Natural killer cell (primary cell): ENCODE measurements at regions not wholly inside any gene's neighbourhood (a gene's known extent, or its start where the extent isn't known, plus 50 kb on each side); places are given as distances from the start of the nearest gene placed in this dataset.
"Not testable (repeated sequence)": the region's sequence is repeated elsewhere in the genome, so short reads cannot be mapped to it uniquely, and the experiment has no call there.

Experiments
- ATAC-seq, 3 donors: fragments of 150-1000 bp in 2 of 3; fragments of 200-7000 bp in 1 of 3; cut with Tn5 transposase; 1 replicate in 1 of 3; 2 replicates in 2 of 3; pipeline ENCODE4 v1.10.0; 2021; ENCODE audit warnings: mild to moderate bottlenecking in 2 of 3, moderate library complexity in 2 of 3
- DNase-seq, 2 donors: peaks; one replicate each; pipeline versions ENCODE4 v3.0.0 to v3.0.0-alpha.2; 2013 to 2021; ENCODE audit warnings: mixed read lengths in 1 of 2
- H3K27ac ChIP-seq: one replicate; pipeline ENCODE4 v1.5.1; 2013; ENCODE audit warnings: mild to moderate bottlenecking, low read length
- H3K27me3 ChIP-seq: one replicate; pipeline ENCODE4 v1.6.1; 2013; ENCODE audit warnings: low read length; ENCODE audit not compliant: control insufficient read depth, insufficient read depth
- H3K36me3 ChIP-seq: one replicate; pipeline ENCODE4 v1.6.1; 2013; ENCODE audit warnings: low read length; ENCODE audit not compliant: control insufficient read depth, insufficient read depth
- H3K4me1 ChIP-seq: one replicate; pipeline ENCODE4 v1.6.1; 2013; ENCODE audit warnings: low read length; ENCODE audit not compliant: control insufficient read depth, insufficient read depth
- H3K4me3 ChIP-seq: one replicate; pipeline ENCODE4 v1.5.1; 2013; ENCODE audit warnings: low read length
- H3K9me3 ChIP-seq: one replicate; pipeline ENCODE4 v1.6.1; 2013; ENCODE audit warnings: low read length; ENCODE audit not compliant: control insufficient read depth, insufficient read depth
- H3K27ac Mint-ChIP-seq, 2 donors: one replicate each; pipeline ENCODE4 v1.8.0; 2022; ENCODE audit warnings: mild to moderate bottlenecking in 2 of 2, mixed read lengths in 2 of 2, moderate library complexity in 1 of 2
- H3K27me3 Mint-ChIP-seq, 2 donors: one replicate each; pipeline ENCODE4 v1.8.0; 2022; ENCODE audit warnings: low read depth in 2 of 2, mixed read lengths in 2 of 2
- H3K36me3 Mint-ChIP-seq: one replicate; pipeline ENCODE4 v1.8.0; 2022; ENCODE audit warnings: mixed read lengths
- H3K4me1 Mint-ChIP-seq, 2 donors: one replicate each; pipeline ENCODE4 v1.8.0; 2022; ENCODE audit warnings: mixed read lengths in 2 of 2
- H3K4me3 Mint-ChIP-seq: one replicate; pipeline ENCODE4 v1.8.0; 2022; ENCODE audit warnings: mild to moderate bottlenecking, moderate library complexity, mixed read lengths
- H3K9me3 Mint-ChIP-seq, 2 donors: one replicate each; pipeline ENCODE4 v1.8.0; 2022; ENCODE audit warnings: mixed read lengths in 2 of 2
- WGBS: methylation state at CpG from one replicate; pipeline ENCODE4 v1.1.7; 2013; ENCODE audit warnings: missing lambda C conversion rate; ENCODE audit not compliant: insufficient coverage; 5-methylcytosine and 5-hydroxymethylcytosine counted together
- intact Hi-C: fragments of 100-400 bp; cut with micrococcal nuclease; formaldehyde crosslinking; loops from one replicate; pipeline ENCODE4 v1.14.2; 2022
- TF ChIP-seq, protein P1 (sequence below): fragments of 200-600 bp; IDR thresholded peaks from one replicate; pipeline ENCODE4 v1.8.0; 2022; ENCODE audit warnings: antibody characterized with exemption

DNA sequence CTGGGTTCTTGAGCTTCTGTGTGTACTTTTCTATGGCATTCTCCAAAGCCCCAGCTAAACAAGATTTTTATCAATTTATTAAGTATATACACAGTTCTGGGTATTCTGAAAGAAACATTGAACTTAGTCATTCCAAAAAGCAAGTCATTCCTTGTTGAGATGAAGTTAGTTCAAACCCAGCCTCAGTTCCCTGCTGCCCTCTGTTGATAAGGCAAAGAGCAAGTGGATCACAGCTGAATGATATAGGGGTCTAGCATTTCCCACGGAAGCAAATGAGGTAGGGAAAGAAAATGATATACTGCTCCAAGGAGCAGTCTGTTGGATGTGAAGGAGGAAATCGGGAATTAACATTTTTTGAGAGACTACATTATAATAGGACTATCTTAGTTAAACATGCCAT, 841.8 kb upstream of the TENM4 start:
- no peak for ATAC-seq
- no peaks in the 10 kb centered on the region for H3K27me3 ChIP-seq
- TF ChIP-seq, protein P1, sequence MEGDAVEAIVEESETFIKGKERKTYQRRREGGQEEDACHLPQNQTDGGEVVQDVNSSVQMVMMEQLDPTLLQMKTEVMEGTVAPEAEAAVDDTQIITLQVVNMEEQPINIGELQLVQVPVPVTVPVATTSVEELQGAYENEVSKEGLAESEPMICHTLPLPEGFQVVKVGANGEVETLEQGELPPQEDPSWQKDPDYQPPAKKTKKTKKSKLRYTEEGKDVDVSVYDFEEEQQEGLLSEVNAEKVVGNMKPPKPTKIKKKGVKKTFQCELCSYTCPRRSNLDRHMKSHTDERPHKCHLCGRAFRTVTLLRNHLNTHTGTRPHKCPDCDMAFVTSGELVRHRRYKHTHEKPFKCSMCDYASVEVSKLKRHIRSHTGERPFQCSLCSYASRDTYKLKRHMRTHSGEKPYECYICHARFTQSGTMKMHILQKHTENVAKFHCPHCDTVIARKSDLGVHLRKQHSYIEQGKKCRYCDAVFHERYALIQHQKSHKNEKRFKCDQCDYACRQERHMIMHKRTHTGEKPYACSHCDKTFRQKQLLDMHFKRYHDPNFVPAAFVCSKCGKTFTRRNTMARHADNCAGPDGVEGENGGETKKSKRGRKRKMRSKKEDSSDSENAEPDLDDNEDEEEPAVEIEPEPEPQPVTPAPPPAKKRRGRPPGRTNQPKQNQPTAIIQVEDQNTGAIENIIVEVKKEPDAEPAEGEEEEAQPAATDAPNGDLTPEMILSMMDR = no peak
- no peaks in the 10 kb centered on the region for H3K36me3 ChIP-seq
- Mint-ChIP-seq H3K9me3 (peaks cover 13 to 16% of the 10 kb centered on the region in 2 donors), H3K27me3 (no peaks in the 10 kb centered on the region), H3K27ac (no peak overlapping the region), H3K36me3 (no peaks in the 10 kb centered on the region), H3K4me3 (no peak overlapping the region), H3K4me1 (no peaks in the 10 kb centered on the region)
- intact Hi-C loops = no loop called here
- no peaks in the 10 kb centered on the region for H3K9me3 ChIP-seq
- no peaks in the 10 kb centered on the region for H3K4me1 ChIP-seq
- 44% methylated on average over 1 of the region's 2 CpGs for WGBS
- DNase-seq = no peak
- no peak overlapping the region for H3K4me3 ChIP-seq
- H3K27ac ChIP-seq = no peak overlapping the region

DNA sequence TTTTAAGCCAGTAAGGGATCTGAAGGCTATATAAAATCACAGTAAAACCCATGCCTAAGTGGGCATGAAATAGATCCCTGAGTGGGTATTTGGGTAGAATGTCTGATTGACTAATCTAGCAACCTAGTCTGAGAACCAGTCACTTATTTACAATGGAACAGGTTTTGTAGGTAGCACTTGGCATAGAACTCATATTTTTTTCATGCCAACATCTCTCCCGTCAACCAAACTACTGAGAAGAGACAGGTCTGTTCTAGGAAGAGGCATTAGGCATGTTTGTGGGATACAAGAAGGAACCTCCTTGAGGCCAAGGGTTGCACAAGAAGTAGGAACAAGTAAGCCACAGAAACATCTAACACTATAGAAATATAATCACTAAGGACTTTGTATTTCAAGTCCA, 840.4 kb upstream of the TENM4 start:
- H3K27me3 Mint-ChIP-seq = no peaks in the 10 kb centered on the region
- TF ChIP-seq, protein P1 = no peak
- H3K27ac Mint-ChIP-seq = no peak overlapping the region
- no peaks in the 10 kb centered on the region for H3K4me1 ChIP-seq
- H3K36me3 Mint-ChIP-seq = no peaks in the 10 kb centered on the region
- intact Hi-C loops = no loop called here
- no peaks in the 10 kb centered on the region for H3K9me3 ChIP-seq
- peaks cover 10 to 14% of the 10 kb centered on the region in 2 donors for H3K9me3 Mint-ChIP-seq
- no peak overlapping the region for H3K27ac ChIP-seq
- no peak overlapping the region for H3K4me3 ChIP-seq
- H3K27me3 ChIP-seq = no peaks in the 10 kb centered on the region
- H3K4me3 Mint-ChIP-seq = no peak overlapping the region
- ATAC-seq (no peak), DNase-seq (no peak)
- H3K4me1 Mint-ChIP-seq = no peaks in the 10 kb centered on the region
- no peaks in the 10 kb centered on the region for H3K36me3 ChIP-seq
- WGBS = no CpG with 5 or more reads among the region's 1 CpG

DNA sequence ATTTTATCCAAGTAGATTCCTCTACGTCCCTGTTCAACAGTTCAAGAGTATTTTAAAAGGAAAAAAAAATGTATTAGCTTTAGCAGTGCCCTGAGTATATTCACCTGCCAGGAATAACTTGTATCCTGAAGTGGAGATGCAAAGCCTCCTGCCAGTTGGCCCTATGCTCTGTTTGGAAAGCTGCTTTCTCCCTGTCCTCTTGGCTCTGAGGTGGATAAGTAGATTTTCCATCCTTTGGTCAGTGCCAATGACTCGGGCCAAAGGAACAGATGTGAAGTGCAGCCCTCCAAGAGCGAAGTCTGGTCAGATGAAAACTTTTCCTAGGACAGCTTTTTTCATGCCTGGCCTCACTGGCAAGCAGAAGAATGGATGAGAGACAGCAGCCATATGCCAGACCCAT, 839.9 kb upstream of the TENM4 start:
- intact Hi-C loops = no loop called here

DNA sequence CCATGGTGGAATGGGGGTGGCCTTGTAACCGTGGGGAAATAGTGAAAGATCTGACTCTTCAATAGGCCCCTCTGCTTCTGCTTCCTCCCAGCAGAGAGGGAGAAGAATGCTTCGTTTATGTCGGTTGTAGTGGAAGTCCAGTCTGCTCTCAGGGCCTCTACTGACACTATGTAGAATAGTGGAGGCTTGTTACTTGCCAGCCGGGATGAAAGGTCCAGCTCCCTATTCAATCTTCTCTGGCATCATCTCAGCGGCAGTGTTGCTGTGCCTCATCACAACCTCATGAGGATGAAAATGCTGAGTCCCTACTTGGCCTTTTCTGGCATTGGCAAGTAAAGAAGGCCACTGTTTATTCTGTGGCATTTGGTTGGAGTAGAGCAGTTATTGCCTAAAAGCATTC, 820.9 kb upstream of the TENM4 start:
- no peak overlapping the region for H3K4me3 Mint-ChIP-seq
- H3K9me3 ChIP-seq = no peaks in the 10 kb centered on the region
- no peak overlapping the region for H3K4me3 ChIP-seq
- ATAC-seq (no peak), DNase-seq (no peak)
- no peaks in the 10 kb centered on the region for H3K27me3 Mint-ChIP-seq
- TF ChIP-seq, protein P1 = no peak
- H3K27me3 ChIP-seq = no peaks in the 10 kb centered on the region
- H3K36me3 ChIP-seq = no peaks in the 10 kb centered on the region
- H3K9me3 Mint-ChIP-seq = peaks cover 3 to 14% of the 10 kb centered on the region in 2 donors
- H3K36me3 Mint-ChIP-seq = no peaks in the 10 kb centered on the region
- no peak overlapping the region for H3K27ac Mint-ChIP-seq
- no peaks in the 10 kb centered on the region for H3K4me1 Mint-ChIP-seq
- no peak overlapping the region for H3K27ac ChIP-seq
- 69% methylated on average over 5 of the region's 5 CpGs for WGBS
- intact Hi-C loops = no loop called here
- H3K4me1 ChIP-seq = no peaks in the 10 kb centered on the region

More for the DNA sequence above, 839.9 kb upstream of the TENM4 start:
- no peak for DNase-seq
- ATAC-seq = no peak
- TF ChIP-seq, protein P1 = no peak
- no peaks in the 10 kb centered on the region for H3K36me3 Mint-ChIP-seq
- H3K4me1 Mint-ChIP-seq = no peaks in the 10 kb centered on the region
- H3K27ac ChIP-seq = no peak overlapping the region
- H3K9me3 Mint-ChIP-seq = peaks cover 10 to 13% of the 10 kb centered on the region in 2 donors
- no peaks in the 10 kb centered on the region for H3K36me3 ChIP-seq
- H3K4me3 ChIP-seq = no peak overlapping the region
- no peak overlapping the region for H3K27ac Mint-ChIP-seq
- 71% methylated on average over 3 of the region's 3 CpGs for WGBS
- no peaks in the 10 kb centered on the region for H3K4me1 ChIP-seq
- H3K4me3 Mint-ChIP-seq = no peak overlapping the region
- no peaks in the 10 kb centered on the region for H3K27me3 ChIP-seq
- H3K9me3 ChIP-seq = no peaks in the 10 kb centered on the region
- H3K27me3 Mint-ChIP-seq = no peaks in the 10 kb centered on the region

DNA sequence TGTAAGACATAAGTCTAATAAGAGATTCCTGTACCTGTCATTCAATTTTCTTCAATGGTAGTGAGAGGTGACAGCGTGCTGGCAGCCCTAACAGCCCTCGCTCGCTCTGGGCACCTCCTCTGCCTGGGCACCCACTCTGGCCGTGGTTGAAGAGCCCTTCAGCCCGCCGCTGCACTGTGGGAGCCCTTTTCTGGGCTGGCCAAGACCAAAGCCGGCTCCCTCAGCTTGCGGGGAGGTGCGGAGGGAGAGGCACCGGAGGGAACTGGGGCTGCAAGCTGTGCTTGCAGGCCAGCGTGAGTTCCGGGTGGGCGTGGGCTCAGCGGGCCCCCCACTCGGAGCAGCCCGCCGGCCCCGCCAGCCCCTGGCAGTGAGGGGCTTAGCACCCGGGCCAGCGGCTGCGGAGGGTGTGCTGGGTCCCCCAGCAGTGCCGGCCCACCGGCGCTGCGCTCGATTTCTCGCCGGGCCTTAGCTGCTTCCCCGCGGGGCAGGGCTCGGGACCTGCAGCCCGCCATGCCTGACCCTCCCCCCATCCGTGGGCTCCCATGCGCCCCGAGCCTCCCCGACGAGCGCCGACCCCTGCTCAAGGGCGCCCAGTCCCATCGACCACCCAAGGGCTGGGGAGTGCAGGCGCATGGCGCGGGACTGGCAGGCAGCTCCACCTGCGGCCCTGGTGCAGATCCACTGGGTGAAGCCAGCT, 816.6 kb upstream of the TENM4 start:
- H3K27ac Mint-ChIP-seq, DNase-seq, H3K36me3 ChIP-seq, H3K4me3 ChIP-seq, H3K27ac ChIP-seq, H3K36me3 Mint-ChIP-seq, H3K9me3 ChIP-seq, H3K27me3 ChIP-seq, ATAC-seq, intact Hi-C loops, H3K4me1 Mint-ChIP-seq, H3K4me1 ChIP-seq, H3K27me3 Mint-ChIP-seq, H3K4me3 Mint-ChIP-seq: not testable (repeated sequence)
- 94% methylated on average over 45 of the region's 45 CpGs for WGBS
- H3K9me3 Mint-ChIP-seq = peaks cover 8 to 22% of the 10 kb centered on the region in 2 donors
